NT2/D1 (cell line): ENCODE measurements at regions not wholly inside any gene's neighbourhood (a gene's known extent, or its start where the extent isn't known, plus 50 kb on each side); places are given as distances from the start of the nearest gene placed in this dataset.

ENCODE experiments used
- SUZ12 ChIP-seq: IDR thresholded peaks from 2 replicates; pipeline ENCODE4 v1.6.1; 2011; ENCODE audit not compliant: insufficient read length, insufficient read depth; ENCODE audit errors: extremely low read depth
- YY1 ChIP-seq: IDR thresholded peaks from 2 replicates; pipeline ENCODE4 v1.6.1; 2011; ENCODE audit not compliant: insufficient read length, insufficient read depth
- ZNF274 ChIP-seq: IDR thresholded peaks from 2 replicates; pipeline ENCODE4 v1.6.1; 2011; ENCODE audit warnings: mild to moderate bottlenecking, low read depth, low read length

- TF ChIP-seq YY1 (no peak), ZNF274 (no peak), SUZ12 (no peak)
These were observed 68.5 kb upstream of the SLC35C1 start for GRCh38 chr11:45736424-45736823.
